Transverse colon (tissue), 4 donors: ENCODE measurements at regions not wholly inside any gene's neighbourhood (a gene's known extent, or its start where the extent isn't known, plus 50 kb on each side); places are given as distances from the start of the nearest gene placed in this dataset.

ENCODE experiments used
- DNase-seq: peaks from one replicate; pipeline ENCODE4 v3.0.0-alpha.2; 2019
- H3K27ac ChIP-seq, 4 donors: fragments of 200-600 bp; sonication (generic); 2 replicates each; pipeline ENCODE4 v1.5.1; 2016 to 2018; ENCODE audit warnings: inconsistent platforms in 4 of 4
- H3K27me3 ChIP-seq: fragments of 200-600 bp; sonication (generic); 2 replicates; pipeline ENCODE4 v1.5.1; 2017; ENCODE audit warnings: inconsistent platforms
- H3K36me3 ChIP-seq, 4 donors: fragments of 200-600 bp; sonication (generic); 2 replicates each; pipeline ENCODE4 v1.5.1; 2017 to 2019; ENCODE audit warnings: inconsistent platforms in 4 of 4
- H3K4me1 ChIP-seq, 4 donors: fragments of 200-600 bp; sonication (generic); 2 replicates each; pipeline ENCODE4 v1.5.1; 2017 to 2020; ENCODE audit warnings: inconsistent platforms in 4 of 4
- H3K4me3 ChIP-seq, 4 donors: fragments of 200-600 bp; sonication (generic); 1 replicate in 1 of 4; 2 replicates in 3 of 4; pipeline versions ENCODE4 v1.5.1 to v1.6.1; 2017 to 2019; ENCODE audit warnings: inconsistent platforms in 4 of 4
- H3K9me3 ChIP-seq, 2 donors: fragments of 200-600 bp; sonication (generic); 2 replicates each; pipeline ENCODE4 v1.5.1; 2017 to 2019; ENCODE audit warnings: inconsistent platforms in 2 of 2
- EP300 ChIP-seq: sonication (generic); formaldehyde crosslinking; IDR thresholded peaks from one replicate; pipeline ENCODE4 v1.6.1; 2017; ENCODE audit warnings: antibody characterized with exemption, low read depth
- POLR2A ChIP-seq: fragments of 450-650 bp; IDR thresholded peaks from one replicate; pipeline ENCODE4 v1.6.1; 2016; ENCODE audit warnings: antibody characterized with exemption, mild to moderate bottlenecking, moderate library complexity
- POLR2AphosphoS5 ChIP-seq, 3 donors: sonication (generic); formaldehyde crosslinking; IDR thresholded peaks; one replicate each; pipeline ENCODE4 v1.6.1; 2016; ENCODE audit warnings: antibody characterized with exemption in 3 of 3
- WGBS, 2 donors: methylation state at CpG; one replicate each; pipeline ENCODE4 v1.1.5; 2018; ENCODE audit warnings: low coverage in 1 of 2; 5-methylcytosine and 5-hydroxymethylcytosine counted together
- in situ Hi-C, 4 donors: fragments of 200-750 bp; cut with MboI; loops; one replicate each; pipeline versions ENCODE4 v1.15.0 to v1.15.1; 2017; ENCODE audit warnings: low sequenced_read_pairs in 3 of 4, low pct_ligation_motif_present in 1 of 4, low pct_unique_long_range_greater_than_20kb in 1 of 4
- intact Hi-C: fragments of 100-400 bp; cut with DNase I; formaldehyde crosslinking; loops from one replicate; pipeline ENCODE4 v1.15.1; 2023; ENCODE audit warnings: low total_unique reads
- TF ChIP-seq, protein P1 (sequence below), 5 experiments: fragments of 200-600 bp in 3 of 5; fragments of 450-650 bp in 2 of 5; sonication (generic) in 3 of 5; IDR thresholded peaks; 1 replicate in 2 of 5; 2 replicates in 3 of 5; pipeline ENCODE4 v1.5.1; 2016 to 2017; ENCODE audit warnings: antibody characterized with exemption in 5 of 5, inconsistent platforms in 3 of 5, mild to moderate bottlenecking in 2 of 5, moderate library complexity in 1 of 5

DNA sequence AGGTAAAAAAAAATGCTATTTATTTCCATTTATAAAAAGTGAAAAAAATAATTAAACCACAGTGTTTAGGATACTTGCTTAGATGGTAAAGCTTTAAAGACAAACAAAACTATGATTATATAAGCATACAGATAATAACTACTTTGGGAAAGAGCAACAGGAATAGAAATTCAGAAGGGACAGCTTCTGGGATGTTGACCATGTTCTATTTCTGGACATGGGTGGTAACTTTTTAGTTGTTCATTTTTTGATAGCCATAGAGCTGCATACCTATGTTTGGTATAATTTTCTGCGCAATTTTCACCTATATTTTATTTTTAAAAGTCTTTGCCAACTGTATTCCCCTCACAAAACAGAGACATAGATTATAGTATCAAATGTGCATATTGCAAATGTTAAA, 572.0 kb upstream of the NR2F2 start:
- Histone ChIP-seq H3K4me3 (no peak overlapping the region), H3K27ac (no peak overlapping the region), H3K9me3 (no peaks in the 10 kb centered on the region), H3K36me3 (no peaks in the 10 kb centered on the region), H3K27me3 (no peaks in the 10 kb centered on the region), H3K4me1 (no peaks in the 10 kb centered on the region)
- TF ChIP-seq, protein P1, sequence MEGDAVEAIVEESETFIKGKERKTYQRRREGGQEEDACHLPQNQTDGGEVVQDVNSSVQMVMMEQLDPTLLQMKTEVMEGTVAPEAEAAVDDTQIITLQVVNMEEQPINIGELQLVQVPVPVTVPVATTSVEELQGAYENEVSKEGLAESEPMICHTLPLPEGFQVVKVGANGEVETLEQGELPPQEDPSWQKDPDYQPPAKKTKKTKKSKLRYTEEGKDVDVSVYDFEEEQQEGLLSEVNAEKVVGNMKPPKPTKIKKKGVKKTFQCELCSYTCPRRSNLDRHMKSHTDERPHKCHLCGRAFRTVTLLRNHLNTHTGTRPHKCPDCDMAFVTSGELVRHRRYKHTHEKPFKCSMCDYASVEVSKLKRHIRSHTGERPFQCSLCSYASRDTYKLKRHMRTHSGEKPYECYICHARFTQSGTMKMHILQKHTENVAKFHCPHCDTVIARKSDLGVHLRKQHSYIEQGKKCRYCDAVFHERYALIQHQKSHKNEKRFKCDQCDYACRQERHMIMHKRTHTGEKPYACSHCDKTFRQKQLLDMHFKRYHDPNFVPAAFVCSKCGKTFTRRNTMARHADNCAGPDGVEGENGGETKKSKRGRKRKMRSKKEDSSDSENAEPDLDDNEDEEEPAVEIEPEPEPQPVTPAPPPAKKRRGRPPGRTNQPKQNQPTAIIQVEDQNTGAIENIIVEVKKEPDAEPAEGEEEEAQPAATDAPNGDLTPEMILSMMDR (IDR thresholded peaks at IDR 0.05), result no peak
- TF ChIP-seq EP300 (no peak), POLR2AphosphoS5 (IDR thresholded peaks at IDR 0.05) (no peak), POLR2A (no peak)
- in situ Hi-C loops, result no loop called here
- WGBS, 2 donors, result 63 to 90% methylated on average over 1 of the region's 1 CpG
- DNase-seq, result no peak
- intact Hi-C loops, result no loop called here

DNA sequence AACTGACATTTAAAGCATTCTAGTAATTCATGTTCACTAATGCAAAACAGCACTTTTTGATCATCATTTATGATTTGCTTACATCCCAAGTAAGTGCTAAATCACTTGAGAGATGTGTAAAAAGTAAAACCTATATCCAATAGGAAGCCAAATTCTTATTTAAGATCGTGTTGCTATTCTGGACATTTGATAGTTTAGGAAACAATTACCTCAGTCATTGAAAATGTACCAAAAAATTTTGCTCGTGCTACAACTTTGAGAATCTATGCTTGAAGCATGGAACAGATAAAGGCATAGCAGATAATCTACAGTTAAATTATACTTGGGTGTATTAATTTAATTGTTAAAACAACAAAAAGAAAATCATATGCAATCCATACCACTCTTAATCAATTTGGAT, 571.6 kb upstream of the NR2F2 start:
- H3K27me3 ChIP-seq, result no peaks in the 10 kb centered on the region
- DNase-seq, result no peak
- TF ChIP-seq, protein P1 (IDR thresholded peaks at IDR 0.05), result no peak
- TF ChIP-seq EP300 (no peak), POLR2A (no peak), POLR2AphosphoS5 (IDR thresholded peaks at IDR 0.05) (no peak)
- no peaks in the 10 kb centered on the region for H3K4me1 ChIP-seq
- in situ Hi-C loops, result no loop called here
- intact Hi-C loops, result no loop called here
- no peaks in the 10 kb centered on the region for H3K9me3 ChIP-seq
- 52 to 65% methylated on average over 2 of the region's 2 CpGs for WGBS, 2 donors
- H3K27ac ChIP-seq, result no peak overlapping the region
- no peaks in the 10 kb centered on the region for H3K36me3 ChIP-seq
- no peak overlapping the region for H3K4me3 ChIP-seq

DNA sequence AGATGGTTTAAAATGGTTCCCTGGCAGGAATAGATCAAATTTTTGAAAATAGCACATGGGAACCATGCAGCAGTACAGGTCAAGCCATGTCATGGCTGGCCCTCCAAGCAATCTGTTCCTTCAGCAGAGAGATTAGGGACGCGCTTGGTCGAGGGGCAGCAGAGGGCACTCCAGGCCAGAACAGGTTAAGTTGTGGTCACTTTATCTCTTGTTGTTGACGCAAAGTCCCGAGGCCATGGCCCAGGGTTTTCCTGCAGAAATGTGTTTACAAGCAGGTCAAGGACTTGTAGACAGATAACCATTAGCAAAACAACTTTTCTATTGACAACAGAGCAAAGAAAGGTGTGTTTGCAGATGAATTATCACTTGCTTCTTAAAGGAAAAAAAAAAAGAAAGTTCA, 570.0 kb upstream of the NR2F2 start:
- Histone ChIP-seq H3K27ac (no peak overlapping the region), H3K4me1 (no peaks in the 10 kb centered on the region), H3K36me3 (no peaks in the 10 kb centered on the region), H3K27me3 (no peaks in the 10 kb centered on the region), H3K4me3 (no peak overlapping the region), H3K9me3 (no peaks in the 10 kb centered on the region)
- intact Hi-C loops, result no loop called here
- 18 to 53% methylated on average over 2 to 5 of the region's 5 CpGs for WGBS, 2 donors
- TF ChIP-seq POLR2A (no peak), EP300 (no peak), POLR2AphosphoS5 (IDR thresholded peaks at IDR 0.05) (no peak)
- TF ChIP-seq, protein P1 (IDR thresholded peaks at IDR 0.05), result no peak
- in situ Hi-C loops, result no loop called here
- DNase-seq, result no peak

DNA sequence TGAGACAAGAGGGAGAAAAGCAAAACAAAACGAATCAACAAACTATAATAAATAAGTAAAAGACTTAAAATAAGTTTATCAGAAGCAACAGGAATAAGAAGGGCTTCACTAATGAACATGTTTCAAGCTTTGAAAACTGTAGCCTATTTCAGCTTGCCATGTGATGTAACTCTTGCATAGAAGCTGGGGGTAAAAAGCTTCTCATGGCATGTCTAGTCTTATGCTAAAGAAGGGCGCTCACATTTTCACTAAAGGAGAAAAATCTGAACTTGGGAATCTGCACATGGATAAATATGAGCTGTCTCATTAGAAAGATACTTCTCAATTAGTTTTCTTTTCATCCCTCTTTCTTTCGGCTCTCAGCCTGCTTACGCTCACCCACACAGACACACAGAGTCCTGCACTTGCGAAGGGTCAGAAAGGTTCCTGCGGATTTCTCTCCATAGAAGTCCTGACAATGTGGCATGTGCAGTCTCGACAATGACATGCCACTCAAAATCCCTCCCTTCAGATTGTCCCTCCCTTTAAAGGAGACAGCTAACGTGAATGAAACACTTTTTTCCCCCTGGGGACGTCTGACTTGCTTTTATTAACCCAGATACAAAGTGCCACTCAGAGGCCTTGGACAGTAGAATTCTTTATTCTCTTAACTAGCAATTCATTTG, 568.9 kb upstream of the NR2F2 start:
- Histone ChIP-seq H3K4me1 (no peaks in the 10 kb centered on the region), H3K4me3 (no peak overlapping the region), H3K36me3 (no peaks in the 10 kb centered on the region), H3K27ac (no peak overlapping the region), H3K9me3 (no peaks in the 10 kb centered on the region), H3K27me3 (no peaks in the 10 kb centered on the region)
- TF ChIP-seq, protein P1 (IDR thresholded peaks at IDR 0.05), result no peak
- TF ChIP-seq POLR2A (no peak), EP300 (no peak)
- intact Hi-C loops, result no loop called here
- 59 to 62% methylated on average over 8 to 9 of the region's 9 CpGs for WGBS, 2 donors
- in situ Hi-C loops, result no loop called here
- DNase-seq, result no peak
